ENCODE measurements at regions not wholly inside any gene's neighbourhood (a gene's known extent, or its start where the extent isn't known, plus 50 kb on each side); places are given as distances from the start of the nearest gene placed in this dataset.

- no peak for ATAC-seq (ENCODE audit: low read depth)
- H3K27me3 Mint-ChIP-seq: peaks cover 1% of the 10 kb centered on the region
- H3K36me3 Mint-ChIP-seq: no peaks in the 10 kb centered on the region
- no peak overlapping the region for H3K27ac Mint-ChIP-seq
- H3K9me3 Mint-ChIP-seq: peaks cover 3% of the 10 kb centered on the region
- H3K4me3 Mint-ChIP-seq: no peak overlapping the region
- no peak for DNase-seq (ENCODE audit: low spot score in 2 of 2)
- no peaks in the 10 kb centered on the region for H3K4me1 Mint-ChIP-seq
Measured at GRCh38 chr3:94293793-94294195, 230.9 kb downstream of the NSUN3 start.

- Mint-ChIP-seq H3K27me3 (peaks cover 1% of the 10 kb centered on the region), H3K4me3 (no peak overlapping the region), H3K27ac (no peak overlapping the region), H3K4me1 (no peaks in the 10 kb centered on the region), H3K36me3 (no peaks in the 10 kb centered on the region), H3K9me3 (peaks cover 3% of the 10 kb centered on the region)
- ATAC-seq (ENCODE audit: low read depth) (no peak), DNase-seq (ENCODE audit: low spot score in 2 of 2) (no peak)
Measured at GRCh38 chr3:94294806-94295205, 231.9 kb downstream of the NSUN3 start.

- Mint-ChIP-seq H3K9me3 (peaks cover 3% of the 10 kb centered on the region), H3K4me3 (no peak overlapping the region), H3K27me3 (no peaks in the 10 kb centered on the region), H3K27ac (no peak overlapping the region), H3K4me1 (no peaks in the 10 kb centered on the region), H3K36me3 (no peaks in the 10 kb centered on the region)
- DNase-seq (ENCODE audit: low spot score in 2 of 2): no peak
- ATAC-seq (ENCODE audit: low read depth): no peak
Measured at GRCh38 chr3:94299716-94300115, 236.9 kb downstream of the NSUN3 start.

- DNase-seq (ENCODE audit: low spot score in 2 of 2): no peak
- Mint-ChIP-seq H3K9me3 (peaks cover 3% of the 10 kb centered on the region), H3K27ac (no peak overlapping the region), H3K27me3 (no peaks in the 10 kb centered on the region), H3K4me1 (no peaks in the 10 kb centered on the region), H3K36me3 (no peaks in the 10 kb centered on the region), H3K4me3 (no peak overlapping the region)
- no peak for ATAC-seq (ENCODE audit: low read depth)
Measured at GRCh38 chr3:94301366-94301765, 238.5 kb downstream of the NSUN3 start.

DNA sequence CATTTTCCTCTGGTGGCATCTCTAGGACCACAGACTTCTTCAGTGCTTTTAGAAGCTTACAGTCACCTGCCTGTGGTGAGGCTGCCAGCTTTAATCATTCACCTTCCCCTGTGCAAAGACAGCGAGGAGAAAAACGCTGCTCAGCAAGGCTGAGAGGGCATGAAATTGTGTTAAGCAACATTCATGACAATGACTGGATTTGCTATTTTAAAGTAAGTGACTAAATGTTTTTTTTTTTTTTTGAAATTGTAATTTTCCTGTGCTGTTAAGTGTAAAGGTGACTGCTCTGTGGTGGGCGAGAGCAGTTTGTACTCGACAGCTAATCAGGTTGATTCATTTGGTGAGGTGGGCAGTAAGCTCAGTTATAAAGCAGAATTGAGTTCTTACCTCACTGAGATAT lies 240.4 kb downstream of the NSUN3 start:
- ATAC-seq (ENCODE audit: low read depth): no peak
- no peaks in the 10 kb centered on the region for H3K9me3 Mint-ChIP-seq
- no peaks in the 10 kb centered on the region for H3K27me3 Mint-ChIP-seq
- DNase-seq (ENCODE audit: low spot score in 2 of 2): no peak
- no peak overlapping the region for H3K27ac Mint-ChIP-seq
- H3K4me1 Mint-ChIP-seq: no peaks in the 10 kb centered on the region
- H3K36me3 Mint-ChIP-seq: no peaks in the 10 kb centered on the region
- no peak overlapping the region for H3K4me3 Mint-ChIP-seq

- DNase-seq (ENCODE audit: low spot score in 2 of 2) (no peak), ATAC-seq (ENCODE audit: low read depth) (no peak)
- Mint-ChIP-seq H3K9me3 (no peaks in the 10 kb centered on the region), H3K27ac (no peak overlapping the region), H3K36me3 (no peaks in the 10 kb centered on the region), H3K4me1 (no peaks in the 10 kb centered on the region), H3K27me3 (no peaks in the 10 kb centered on the region), H3K4me3 (no peak overlapping the region)
Measured at GRCh38 chr3:94303897-94304296, 241.0 kb downstream of the NSUN3 start.

- DNase-seq (ENCODE audit: low spot score in 2 of 2) (no peak), ATAC-seq (ENCODE audit: low read depth) (no peak)
- H3K27ac Mint-ChIP-seq: no peak overlapping the region
- H3K9me3 Mint-ChIP-seq: no peaks in the 10 kb centered on the region
- H3K36me3 Mint-ChIP-seq: no peaks in the 10 kb centered on the region
- no peaks in the 10 kb centered on the region for H3K27me3 Mint-ChIP-seq
- H3K4me3 Mint-ChIP-seq: no peak overlapping the region
- no peaks in the 10 kb centered on the region for H3K4me1 Mint-ChIP-seq
Measured at GRCh38 chr3:94304954-94305353, 242.1 kb downstream of the NSUN3 start.

DNA sequence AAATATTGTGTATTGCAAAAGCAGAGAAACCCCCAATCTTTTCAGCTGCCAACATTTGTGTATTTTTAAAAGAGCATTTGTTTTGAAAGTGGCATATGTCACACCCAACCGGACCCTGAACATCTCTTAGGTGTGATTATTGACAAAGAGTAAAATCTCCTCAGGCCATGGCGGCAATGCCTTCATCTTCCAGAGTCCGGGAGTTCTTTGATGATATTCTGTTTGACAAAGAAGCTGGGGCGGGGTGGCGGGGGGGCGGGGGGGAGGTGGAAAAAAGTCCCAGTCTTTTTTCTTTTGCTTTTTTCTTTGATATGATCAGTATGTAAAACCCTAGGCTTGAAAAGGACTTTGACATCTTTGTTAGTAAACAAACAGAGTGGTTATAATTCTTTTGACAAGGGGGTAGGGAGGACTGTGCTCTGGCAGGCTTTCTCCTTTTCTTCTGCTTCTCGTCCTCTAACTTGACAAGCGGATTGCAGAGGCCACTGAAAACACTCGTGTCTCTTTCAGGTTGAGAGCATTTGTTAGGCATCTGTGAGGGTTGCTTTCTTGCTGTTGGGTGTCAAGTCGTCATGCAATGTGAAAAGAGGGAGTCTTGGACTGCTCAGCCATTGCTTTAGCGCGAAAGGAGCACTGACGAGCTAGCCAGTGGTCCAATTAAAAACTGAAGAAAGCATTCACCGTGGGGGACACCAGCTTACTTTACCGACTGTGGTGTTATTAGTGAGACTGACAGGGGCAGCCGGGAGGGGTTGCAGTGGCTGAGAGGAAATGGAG lies 243.2 kb downstream of the NSUN3 start:
- no peak overlapping the region for H3K4me3 Mint-ChIP-seq
- ATAC-seq (ENCODE audit: low read depth) (no peak), DNase-seq (ENCODE audit: low spot score in 2 of 2) (no peak)
- no peaks in the 10 kb centered on the region for H3K36me3 Mint-ChIP-seq
- no peaks in the 10 kb centered on the region for H3K9me3 Mint-ChIP-seq
- H3K27ac Mint-ChIP-seq: no peak overlapping the region
- no peaks in the 10 kb centered on the region for H3K4me1 Mint-ChIP-seq
- no peaks in the 10 kb centered on the region for H3K27me3 Mint-ChIP-seq

- no peak for DNase-seq (ENCODE audit: low spot score in 2 of 2)
- H3K4me1 Mint-ChIP-seq: no peaks in the 10 kb centered on the region
- H3K36me3 Mint-ChIP-seq: no peaks in the 10 kb centered on the region
- H3K27me3 Mint-ChIP-seq: no peaks in the 10 kb centered on the region
- no peaks in the 10 kb centered on the region for H3K9me3 Mint-ChIP-seq
- no peak for ATAC-seq (ENCODE audit: low read depth)
- no peak overlapping the region for H3K4me3 Mint-ChIP-seq
- no peak overlapping the region for H3K27ac Mint-ChIP-seq
Measured at GRCh38 chr3:94307588-94307987, 244.7 kb downstream of the NSUN3 start.

DNA sequence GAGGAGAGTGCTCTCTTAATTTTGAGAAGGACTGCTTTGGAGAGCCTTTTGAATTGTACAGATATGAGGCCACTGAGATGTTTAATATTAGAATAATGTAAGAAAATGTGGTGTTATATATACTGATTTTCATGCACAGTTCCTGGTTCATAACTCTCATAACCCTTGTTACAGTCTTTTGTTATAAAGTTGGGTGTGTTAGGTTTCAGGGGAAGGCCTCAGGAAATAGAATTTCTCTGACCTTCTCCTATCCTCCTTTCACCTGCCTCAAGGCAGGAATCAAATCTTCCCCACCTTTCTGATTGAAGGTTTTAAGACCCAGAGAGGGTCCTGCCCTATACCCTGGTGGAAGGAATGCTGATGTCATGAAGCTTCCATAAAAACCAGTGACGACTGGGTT lies 245.9 kb downstream of the NSUN3 start:
- Mint-ChIP-seq H3K4me3 (no peak overlapping the region), H3K4me1 (no peaks in the 10 kb centered on the region), H3K27me3 (no peaks in the 10 kb centered on the region), H3K36me3 (no peaks in the 10 kb centered on the region), H3K9me3 (no peaks in the 10 kb centered on the region), H3K27ac (no peak overlapping the region)
- DNase-seq (ENCODE audit: low spot score in 2 of 2) (no peak), ATAC-seq (ENCODE audit: low read depth) (no peak)

- Mint-ChIP-seq H3K27me3 (no peaks in the 10 kb centered on the region), H3K9me3 (no peaks in the 10 kb centered on the region), H3K27ac (no peak overlapping the region), H3K36me3 (no peaks in the 10 kb centered on the region), H3K4me3 (no peak overlapping the region), H3K4me1 (no peaks in the 10 kb centered on the region)
- ATAC-seq (ENCODE audit: low read depth): no peak
- no peak for DNase-seq (ENCODE audit: low spot score in 2 of 2)
Measured at GRCh38 chr3:94310341-94311135, 247.7 kb downstream of the NSUN3 start.

DNA sequence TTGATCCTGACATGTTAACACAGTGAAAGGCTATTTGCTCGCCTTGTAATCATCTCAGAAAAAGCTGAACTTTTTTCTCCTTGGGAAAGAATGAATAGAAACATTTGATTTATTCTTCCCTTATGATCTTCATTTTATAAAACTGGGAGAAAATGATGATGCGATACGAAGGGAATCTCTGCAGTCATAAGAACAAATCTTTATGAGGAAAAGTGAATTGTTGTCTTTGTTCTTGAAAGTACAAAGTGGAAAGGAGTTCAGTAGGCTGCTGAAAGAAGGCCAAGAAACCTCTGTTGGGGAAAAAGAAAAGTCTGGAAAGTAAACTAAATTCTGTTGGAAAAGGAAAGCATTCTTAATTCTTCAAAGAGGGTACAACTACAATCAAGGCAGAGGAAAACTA lies 248.8 kb downstream of the NSUN3 start:
- Mint-ChIP-seq H3K4me3 (no peak overlapping the region), H3K36me3 (no peaks in the 10 kb centered on the region), H3K27ac (no peak overlapping the region), H3K9me3 (no peaks in the 10 kb centered on the region), H3K4me1 (no peaks in the 10 kb centered on the region), H3K27me3 (no peaks in the 10 kb centered on the region)
- no peak for DNase-seq (ENCODE audit: low spot score in 2 of 2)
- no peak for ATAC-seq (ENCODE audit: low read depth)

- no peak overlapping the region for H3K4me3 Mint-ChIP-seq
- no peak for DNase-seq (ENCODE audit: low spot score in 2 of 2)
- ATAC-seq (ENCODE audit: low read depth): no peak
- no peaks in the 10 kb centered on the region for H3K4me1 Mint-ChIP-seq
- no peaks in the 10 kb centered on the region for H3K9me3 Mint-ChIP-seq
- H3K27me3 Mint-ChIP-seq: no peaks in the 10 kb centered on the region
- no peaks in the 10 kb centered on the region for H3K36me3 Mint-ChIP-seq
- H3K27ac Mint-ChIP-seq: no peak overlapping the region
Measured at GRCh38 chr3:94314218-94314883, 251.5 kb downstream of the NSUN3 start.

GRCh38 chr3:94317017-94317416 lies 254.2 kb downstream of the NSUN3 start:
- DNase-seq (ENCODE audit: low spot score in 2 of 2) (no peak), ATAC-seq (ENCODE audit: low read depth) (no peak)
- Mint-ChIP-seq H3K4me3 (no peak overlapping the region), H3K9me3 (no peaks in the 10 kb centered on the region), H3K27me3 (no peaks in the 10 kb centered on the region), H3K36me3 (no peaks in the 10 kb centered on the region), H3K27ac (no peak overlapping the region), H3K4me1 (no peaks in the 10 kb centered on the region)
